Body of pancreas (tissue), 4 donors: ENCODE measurements at regions not wholly inside any gene's neighbourhood (a gene's known extent, or its start where the extent isn't known, plus 50 kb on each side); places are given as distances from the start of the nearest gene placed in this dataset.

Experiments used
- CTCF ChIP-seq, 7 experiments: fragments of 450-650 bp in 4 of 7; fragments of 200-600 bp in 3 of 7; sonication (generic) in 3 of 7; IDR thresholded peaks; one replicate each; pipeline ENCODE4 v1.5.1; 2016 to 2019; ENCODE audit warnings: antibody characterized with exemption in 7 of 7
- POLR2A ChIP-seq, 3 donors: fragments of 450-650 bp; IDR thresholded peaks; one replicate each; pipeline ENCODE4 v1.6.1; 2016; ENCODE audit warnings: antibody characterized with exemption in 3 of 3, mild to moderate bottlenecking in 2 of 3

DNA sequence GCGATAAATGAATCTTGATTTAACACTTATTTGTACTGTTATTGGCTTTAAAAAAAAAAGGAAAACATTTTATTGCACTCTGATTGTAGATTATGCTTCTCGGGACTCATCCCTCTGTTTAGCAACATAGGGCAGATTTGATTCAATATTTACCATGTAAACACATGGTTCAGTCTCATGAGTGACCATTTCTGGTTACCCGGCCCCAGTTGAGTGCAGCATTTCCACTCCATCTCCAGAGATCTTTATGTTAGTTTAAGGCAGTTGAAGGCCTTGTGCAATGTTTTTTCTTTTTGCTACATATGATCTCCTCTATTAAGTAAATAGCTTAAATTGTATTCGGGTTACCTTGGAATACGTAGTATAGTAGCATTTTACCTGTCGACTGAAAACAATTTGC lies 143.3 kb upstream of the RPS6KA3 start:
- no peak for TF ChIP-seq CTCF (IDR thresholded peaks at IDR 0.05)
- no peak for TF ChIP-seq POLR2A (IDR thresholded peaks at IDR 0.05)
